GM04503 (cell line): ENCODE measurements at regions not wholly inside any gene's neighbourhood (a gene's known extent, or its start where the extent isn't known, plus 50 kb on each side); places are given as distances from the start of the nearest gene placed in this dataset.
A peak's percentile ranks its signal among the peaks of the same experiment; 100 is the strongest.
"Not testable (repeated sequence)": the region's sequence is repeated elsewhere in the genome, so short reads cannot be mapped to it uniquely, and the experiment has no call there.

Source experiments
- DNase-seq: peaks from one replicate; pipeline ENCODE4 v3.0.0-alpha.2; 2012; ENCODE audit warnings: low read depth

- DNase-seq, result not testable (repeated sequence)
Observed at GRCh38 chr12:64552510-64552909, 57.8 kb upstream of the RASSF3 start.

- DNase-seq, result not testable (repeated sequence)
Observed at GRCh38 chr12:64553689-64554088, 56.6 kb upstream of the RASSF3 start.

- no peak for DNase-seq
Observed at GRCh38 chr12:64556231-64556630, 54.1 kb upstream of the RASSF3 start.

- no peak for DNase-seq
Observed at GRCh38 chr12:64558754-64559153, 51.5 kb upstream of the RASSF3 start.

GRCh38 chr12:64560396-64561301, 49.6 kb upstream of the RASSF3 start:
- peak; percentile 63 for DNase-seq
